Kidney (tissue), 13 donors: ENCODE measurements at regions not wholly inside any gene's neighbourhood (a gene's known extent, or its start where the extent isn't known, plus 50 kb on each side); places are given as distances from the start of the nearest gene placed in this dataset.

Experiments
- DNase-seq, 5 donors: peaks; one replicate each; pipeline ENCODE4 v3.0.0-alpha.2; 2013 to 2020
- FAIRE-seq: peaks from 2 replicates; lab custom pipeline; 2012; peaks lifted over from hg19 to GRCh38; lab: Jason Lieb, UNC
- H3K27ac ChIP-seq, 2 donors: one replicate each; pipeline ENCODE4 v1.7.0; 2013; ENCODE audit warnings: low read depth in 2 of 2, low read length in 2 of 2, inconsistent platforms in 1 of 2
- H3K27me3 ChIP-seq: one replicate; pipeline ENCODE4 v1.7.1; 2013; ENCODE audit warnings: low read length, inconsistent platforms; ENCODE audit not compliant: control insufficient read depth, insufficient read depth
- H3K36me3 ChIP-seq, 3 donors: one replicate each; pipeline versions ENCODE4 v1.7.0 to v1.7.1; 2013; ENCODE audit warnings: low read length in 3 of 3, control low read depth in 1 of 3, inconsistent platforms in 1 of 3; ENCODE audit not compliant: insufficient read depth in 3 of 3, control insufficient read depth in 2 of 3
- H3K4me1 ChIP-seq, 3 donors: one replicate each; pipeline versions ENCODE4 v1.7.0 to v1.7.1; 2013; ENCODE audit warnings: low read length in 3 of 3, inconsistent platforms in 1 of 3, low read depth in 1 of 3; ENCODE audit not compliant: control insufficient read depth in 2 of 3, insufficient read depth in 2 of 3
- H3K4me3 ChIP-seq, 3 donors: one replicate each; pipeline versions ENCODE4 v1.7.0 to v1.8.1; 2013; ENCODE audit warnings: low read length in 3 of 3, control low read depth in 1 of 3, inconsistent platforms in 1 of 3
- H3K9ac ChIP-seq, 3 donors: one replicate each; pipeline versions ENCODE4 v1.7.0 to v1.7.1; 2013; ENCODE audit warnings: low read length in 3 of 3, control low read depth in 1 of 3, inconsistent platforms in 1 of 3
- H3K9me3 ChIP-seq, 3 donors: one replicate each; pipeline versions ENCODE4 v1.7.0 to v1.7.1; 2013; ENCODE audit warnings: low read length in 3 of 3, control low read depth in 1 of 3, inconsistent platforms in 1 of 3; ENCODE audit not compliant: control insufficient read depth in 2 of 3, insufficient read depth in 1 of 3
- CTCF ChIP-seq: IDR thresholded peaks from 3 replicates; pipeline ENCODE4 v1.5.1; 2012; ENCODE audit warnings: mild to moderate bottlenecking, moderate library complexity, borderline replicate concordance; ENCODE audit not compliant: insufficient read depth; ENCODE audit errors: extremely low read depth
- intact Hi-C: fragments of 100-400 bp; cut with DNase I; formaldehyde crosslinking; loops from one replicate; pipeline ENCODE4 v1.11.1; 2022
- donor health status: control.
- donor health status: control.
- donor health status: control.
- donor health status: control.
- donor health status: control.
- donor health status: DM: yes; HTN: yes; CAD: no.
- donor health status: Normal renal cell carcinoma (clear cell type).

DNA sequence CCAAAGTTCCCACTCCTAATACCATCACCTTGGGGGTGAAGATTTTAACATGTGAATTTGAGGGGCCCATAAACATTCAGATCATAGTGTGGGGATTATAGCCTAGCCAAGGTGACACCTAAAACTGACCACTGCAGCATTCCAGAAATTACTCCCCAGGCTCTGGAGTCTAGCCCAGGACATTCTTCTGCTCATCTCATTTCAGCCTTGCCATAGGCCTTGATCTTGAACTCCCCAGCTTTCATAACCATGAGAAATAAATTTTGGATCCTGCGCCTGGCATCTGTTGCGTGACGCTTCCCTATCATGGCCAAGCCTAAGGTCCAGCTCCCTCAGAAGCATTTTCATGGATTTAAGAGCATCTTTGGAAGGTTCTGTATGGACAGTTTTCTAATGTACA lies 502.9 kb upstream of the THBS1 start:
- Histone ChIP-seq H3K27me3 (no peaks in the 10 kb centered on the region), H3K9me3 (no peaks in the 10 kb centered on the region), H3K9ac (no peak overlapping the region), H3K36me3 (no peaks in the 10 kb centered on the region), H3K4me1 (peaks cover 0 to 2% (median 0%) of the 10 kb centered on the region in 3 donors), H3K4me3 (no peak overlapping the region), H3K27ac (no peak overlapping the region)
- intact Hi-C loops: no loop called here
- no peak for DNase-seq
- TF ChIP-seq CTCF: no peak
- no peak for FAIRE-seq

DNA sequence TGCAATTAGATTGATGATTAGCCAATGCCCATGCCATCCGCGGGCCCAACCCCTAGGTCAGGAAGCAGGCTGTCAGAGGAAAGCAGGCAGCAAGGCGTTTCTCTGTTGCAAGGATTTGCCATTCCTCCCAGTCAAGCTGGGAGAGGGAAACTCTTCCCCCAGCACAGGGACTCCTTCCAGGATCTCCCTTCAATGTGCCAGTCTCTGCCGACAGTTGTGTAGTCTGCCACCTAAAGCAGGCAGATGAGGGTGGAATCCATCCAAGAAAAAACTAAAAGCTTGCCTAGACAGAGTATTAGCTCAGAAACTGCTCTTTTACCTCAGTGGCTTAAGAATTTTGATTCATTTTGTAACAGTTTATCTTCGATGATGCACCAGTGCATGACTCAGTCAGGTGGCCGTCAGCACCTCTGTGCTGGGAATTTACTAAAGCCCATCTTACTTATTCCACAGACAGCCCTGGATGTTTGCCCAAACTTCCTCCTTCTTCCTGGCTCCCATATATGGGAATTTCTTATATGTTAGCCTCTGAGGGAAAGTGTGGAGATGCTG lies 501.5 kb upstream of the THBS1 start:
- Histone ChIP-seq H3K9me3 (no peaks in the 10 kb centered on the region), H3K4me3 (no peak overlapping the region), H3K9ac (no peak overlapping the region), H3K27ac (no peak overlapping the region), H3K36me3 (no peaks in the 10 kb centered on the region), H3K4me1 (peaks cover 0 to 2% (median 0%) of the 10 kb centered on the region in 3 donors), H3K27me3 (no peaks in the 10 kb centered on the region)
- intact Hi-C loops: no loop called here
- FAIRE-seq (no peak), DNase-seq (peak in 1 of 5 donors; percentile 20)
- TF ChIP-seq CTCF: no peak

DNA sequence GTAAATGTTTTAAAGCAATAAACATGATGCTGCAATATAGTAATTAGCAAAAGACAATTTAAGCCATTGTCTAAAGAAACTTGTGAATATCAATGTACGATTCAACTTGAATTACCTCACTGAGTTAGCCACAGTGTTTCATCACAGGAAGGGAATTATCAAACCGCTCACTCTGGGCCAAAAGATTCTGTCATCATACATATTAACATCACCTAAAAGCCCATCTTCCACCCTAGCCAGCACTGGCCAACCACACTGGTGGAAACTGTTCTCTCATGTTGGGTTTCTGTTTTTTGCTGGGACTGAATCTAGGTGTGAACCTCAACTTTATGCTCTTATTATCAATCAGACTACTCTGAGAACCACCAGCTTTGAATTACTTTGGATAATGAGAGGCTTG lies 497.7 kb upstream of the THBS1 start:
- Histone ChIP-seq H3K27me3 (no peaks in the 10 kb centered on the region), H3K9ac (no peak overlapping the region), H3K27ac (no peak overlapping the region), H3K9me3 (no peaks in the 10 kb centered on the region), H3K4me1 (peaks cover 0 to 2% (median 0%) of the 10 kb centered on the region in 3 donors), H3K4me3 (no peak overlapping the region), H3K36me3 (no peaks in the 10 kb centered on the region)
- DNase-seq (no peak), FAIRE-seq (no peak)
- intact Hi-C loops: no loop called here
- no peak for TF ChIP-seq CTCF
